GM12875 (cell line): ENCODE measurements at regions not wholly inside any gene's neighbourhood (a gene's known extent, or its start where the extent isn't known, plus 50 kb on each side); places are given as distances from the start of the nearest gene placed in this dataset.
"Not testable (repeated sequence)": the region's sequence is repeated elsewhere in the genome, so short reads cannot be mapped to it uniquely, and the experiment has no call there.

ENCODE experiments used
- H3K4me3 ChIP-seq: one replicate; pipeline ENCODE4 v1.5.1; 2011; ENCODE audit warnings: low read depth, low read length, control low read depth
- CTCF ChIP-seq: IDR thresholded peaks from 2 replicates; pipeline ENCODE4 v1.5.1; 2011; ENCODE audit warnings: low read depth, mild to moderate bottlenecking, control low read depth, inconsistent platforms, low read length, moderate library complexity, borderline replicate concordance; ENCODE audit not compliant: insufficient read depth

GRCh38 chr7:46928719-46929118 is 653.2 kb downstream of the TNS3 start:
- TF ChIP-seq CTCF, result no peak
- H3K4me3 ChIP-seq, result no peak overlapping the region

GRCh38 chr7:46927131-46927810 is 654.6 kb downstream of the TNS3 start:
- TF ChIP-seq CTCF, result no peak
- H3K4me3 ChIP-seq, result no peak overlapping the region

- H3K4me3 ChIP-seq, result no peak overlapping the region
- no peak for TF ChIP-seq CTCF
These were observed 665.3 kb downstream of the TNS3 start for GRCh38 chr7:46916581-46916980.

- H3K4me3 ChIP-seq, result no peak overlapping the region
- no peak for TF ChIP-seq CTCF
These were observed 669.2 kb downstream of the TNS3 start for GRCh38 chr7:46912692-46913091.

- no peak overlapping the region for H3K4me3 ChIP-seq
- no peak for TF ChIP-seq CTCF
These were observed 672.3 kb downstream of the TNS3 start for GRCh38 chr7:46909601-46910051.

GRCh38 chr7:46908770-46909169 is 673.1 kb downstream of the TNS3 start:
- no peak for TF ChIP-seq CTCF
- H3K4me3 ChIP-seq, result no peak overlapping the region

- not testable (repeated sequence) for H3K4me3 ChIP-seq
These were observed 677.4 kb downstream of the TNS3 start for GRCh38 chr7:46904523-46904922.
